ENCODE measurements at regions not wholly inside any gene's neighbourhood (a gene's known extent, or its start where the extent isn't known, plus 50 kb on each side); places are given as distances from the start of the nearest gene placed in this dataset.
"Not testable (repeated sequence)": the region's sequence is repeated elsewhere in the genome, so short reads cannot be mapped to it uniquely, and the experiment has no call there.

- no CpG with 5 or more reads among the region's 4 CpGs for WGBS (ENCODE audit: insufficient coverage)
- Mint-ChIP-seq H3K27ac (no peak overlapping the region), H3K4me1 (no peaks in the 10 kb centered on the region), H3K9me3 (ENCODE audit: insufficient read depth) (no peaks in the 10 kb centered on the region), H3K27me3 (no peaks in the 10 kb centered on the region), H3K4me3 (no peak overlapping the region)
- H3K36me3 ChIP-seq (replicated peaks in 1 of 2; ENCODE audit: control extremely low read depth in 1 of 2, control insufficient read depth in 1 of 2, extremely low read depth in 1 of 2, insufficient read depth in 2 of 2, low read length in 1 of 2) = no peaks in the 10 kb centered on the region
- intact Hi-C loops (cut with micrococcal nuclease) = no loop called here
- no peaks in the 10 kb centered on the region for H3K79me2 ChIP-seq (ENCODE audit: control insufficient read depth, insufficient read depth, low read length)
- H3K27ac ChIP-seq (ENCODE audit: low read length in 2 of 2) = no peak overlapping the region
- no peak overlapping the region for H2AFZ ChIP-seq (ENCODE audit: insufficient read depth, low read depth, low read length, poor library complexity, severe bottlenecking)
- H3K4me3 ChIP-seq (ENCODE audit: control extremely low read depth in 1 of 5, extremely low read depth in 1 of 5, insufficient read depth in 1 of 5, low read depth in 2 of 5, low read length in 4 of 5) = no peak overlapping the region
- DNase-seq = no peak
- ATAC-seq (ENCODE audit: low read depth) = no peak
- POLR2A ChIA-PET = no interaction called here
- H3K4me2 ChIP-seq (replicated peaks; ENCODE audit: low read depth, low read length, poor library complexity, severe bottlenecking) = no peak overlapping the region
- no peaks in the 10 kb centered on the region for H4K20me1 ChIP-seq (ENCODE audit: control insufficient read depth, insufficient read depth, low read length, poor library complexity, severe bottlenecking)
- no peak overlapping the region for H3K9ac ChIP-seq (ENCODE audit: low read length)
- TF ChIP-seq, protein P1, sequence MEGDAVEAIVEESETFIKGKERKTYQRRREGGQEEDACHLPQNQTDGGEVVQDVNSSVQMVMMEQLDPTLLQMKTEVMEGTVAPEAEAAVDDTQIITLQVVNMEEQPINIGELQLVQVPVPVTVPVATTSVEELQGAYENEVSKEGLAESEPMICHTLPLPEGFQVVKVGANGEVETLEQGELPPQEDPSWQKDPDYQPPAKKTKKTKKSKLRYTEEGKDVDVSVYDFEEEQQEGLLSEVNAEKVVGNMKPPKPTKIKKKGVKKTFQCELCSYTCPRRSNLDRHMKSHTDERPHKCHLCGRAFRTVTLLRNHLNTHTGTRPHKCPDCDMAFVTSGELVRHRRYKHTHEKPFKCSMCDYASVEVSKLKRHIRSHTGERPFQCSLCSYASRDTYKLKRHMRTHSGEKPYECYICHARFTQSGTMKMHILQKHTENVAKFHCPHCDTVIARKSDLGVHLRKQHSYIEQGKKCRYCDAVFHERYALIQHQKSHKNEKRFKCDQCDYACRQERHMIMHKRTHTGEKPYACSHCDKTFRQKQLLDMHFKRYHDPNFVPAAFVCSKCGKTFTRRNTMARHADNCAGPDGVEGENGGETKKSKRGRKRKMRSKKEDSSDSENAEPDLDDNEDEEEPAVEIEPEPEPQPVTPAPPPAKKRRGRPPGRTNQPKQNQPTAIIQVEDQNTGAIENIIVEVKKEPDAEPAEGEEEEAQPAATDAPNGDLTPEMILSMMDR (IDR thresholded peaks at IDR 0.05) = no peak
- no peak for TF ChIP-seq EZH2 (IDR thresholded peaks at IDR 0.05; ENCODE audit: borderline replicate concordance, insufficient read depth, low read depth, low read length, poor library complexity, severe bottlenecking)
- no peaks in the 10 kb centered on the region for H3K27me3 ChIP-seq (replicated peaks in 1 of 4; ENCODE audit: control extremely low read depth in 1 of 4, control insufficient read depth in 3 of 4, insufficient read depth in 4 of 4, low read length in 3 of 4)
- peaks cover 0 to 4% (median 0%) of the 10 kb centered on the region in 3 donors for H3K9me3 ChIP-seq (ENCODE audit: control extremely low read depth in 1 of 3, control insufficient read depth in 2 of 3, insufficient read depth in 1 of 3, low read length in 2 of 3)
- no peaks in the 10 kb centered on the region for H3K4me1 ChIP-seq (ENCODE audit: control insufficient read depth in 2 of 2, insufficient read depth in 2 of 2, low read length in 2 of 2)
- CTCF ChIA-PET = no interaction called here
These were observed 129.3 kb upstream of the PHYHIPL start for GRCh38 chr10:59047180-59047579.

GRCh38 chr10:59047957-59048618 is 128.4 kb upstream of the PHYHIPL start:
- Histone ChIP-seq H3K9me3 (ENCODE audit: control extremely low read depth in 1 of 3, control insufficient read depth in 2 of 3, insufficient read depth in 1 of 3, low read length in 2 of 3) (peaks cover 0 to 3% (median 0%) of the 10 kb centered on the region in 3 donors), H3K4me3 (ENCODE audit: control extremely low read depth in 1 of 5, extremely low read depth in 1 of 5, insufficient read depth in 1 of 5, low read depth in 2 of 5, low read length in 4 of 5) (no peak overlapping the region), H3K36me3 (replicated peaks in 1 of 2; ENCODE audit: control extremely low read depth in 1 of 2, control insufficient read depth in 1 of 2, extremely low read depth in 1 of 2, insufficient read depth in 2 of 2, low read length in 1 of 2) (no peaks in the 10 kb centered on the region), H3K9ac (ENCODE audit: low read length) (no peak overlapping the region), H4K20me1 (ENCODE audit: control insufficient read depth, insufficient read depth, low read length, poor library complexity, severe bottlenecking) (no peaks in the 10 kb centered on the region), H3K4me2 (replicated peaks; ENCODE audit: low read depth, low read length, poor library complexity, severe bottlenecking) (no peak overlapping the region), H3K79me2 (ENCODE audit: control insufficient read depth, insufficient read depth, low read length) (no peaks in the 10 kb centered on the region), H2AFZ (ENCODE audit: insufficient read depth, low read depth, low read length, poor library complexity, severe bottlenecking) (no peak overlapping the region), H3K27me3 (replicated peaks in 1 of 4; ENCODE audit: control extremely low read depth in 1 of 4, control insufficient read depth in 3 of 4, insufficient read depth in 4 of 4, low read length in 3 of 4) (no peaks in the 10 kb centered on the region), H3K4me1 (ENCODE audit: control insufficient read depth in 2 of 2, insufficient read depth in 2 of 2, low read length in 2 of 2) (no peaks in the 10 kb centered on the region), H3K27ac (ENCODE audit: low read length in 2 of 2) (no peak overlapping the region)
- ATAC-seq (ENCODE audit: low read depth) (no peak), DNase-seq (no peak)
- ChIA-PET CTCF (no interaction called here), POLR2A (no interaction called here)
- Mint-ChIP-seq H3K27ac (no peak overlapping the region), H3K27me3 (no peaks in the 10 kb centered on the region), H3K9me3 (ENCODE audit: insufficient read depth) (no peaks in the 10 kb centered on the region), H3K4me1 (no peaks in the 10 kb centered on the region), H3K4me3 (no peak overlapping the region)
- intact Hi-C loops (cut with micrococcal nuclease) = no loop called here
- WGBS (ENCODE audit: insufficient coverage) = no CpG with 5 or more reads among the region's 5 CpGs
- TF ChIP-seq EZH2 (IDR thresholded peaks at IDR 0.05; ENCODE audit: borderline replicate concordance, insufficient read depth, low read depth, low read length, poor library complexity, severe bottlenecking) = no peak
- TF ChIP-seq, protein P1 (IDR thresholded peaks at IDR 0.05) = no peak

DNA sequence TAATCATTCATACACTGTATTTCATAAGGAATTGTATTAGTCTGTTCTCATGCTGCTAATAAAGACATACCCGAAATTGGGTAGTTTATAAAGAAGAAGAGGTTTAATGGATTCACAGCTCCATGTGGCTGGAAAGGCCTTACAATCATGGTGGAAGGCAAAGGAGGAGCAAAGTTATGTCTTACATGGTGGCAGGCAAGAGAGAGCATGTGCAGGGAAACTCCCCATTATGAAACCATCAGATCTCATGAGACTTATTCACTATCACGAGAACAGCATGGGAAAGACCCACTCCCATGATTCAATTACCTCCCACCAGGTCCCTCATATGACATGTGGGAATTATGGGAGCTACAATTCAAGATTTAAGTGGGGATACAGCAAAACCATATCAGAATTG is 122.9 kb upstream of the PHYHIPL start:
- H3K27me3 ChIP-seq (replicated peaks in 1 of 4; ENCODE audit: control extremely low read depth in 1 of 4, control insufficient read depth in 3 of 4, insufficient read depth in 4 of 4, low read length in 3 of 4); H3K9ac ChIP-seq (ENCODE audit: low read length); H3K27me3 Mint-ChIP-seq; H3K36me3 ChIP-seq (replicated peaks in 1 of 2; ENCODE audit: control extremely low read depth in 1 of 2, control insufficient read depth in 1 of 2, extremely low read depth in 1 of 2, insufficient read depth in 2 of 2, low read length in 1 of 2); H3K4me3 ChIP-seq (ENCODE audit: control extremely low read depth in 1 of 5, extremely low read depth in 1 of 5, insufficient read depth in 1 of 5, low read depth in 2 of 5, low read length in 4 of 5); CTCF ChIA-PET; H3K4me3 Mint-ChIP-seq; H3K27ac Mint-ChIP-seq; H3K9me3 ChIP-seq (ENCODE audit: control extremely low read depth in 1 of 3, control insufficient read depth in 2 of 3, insufficient read depth in 1 of 3, low read length in 2 of 3); H3K4me1 ChIP-seq (ENCODE audit: control insufficient read depth in 2 of 2, insufficient read depth in 2 of 2, low read length in 2 of 2); H2AFZ ChIP-seq (ENCODE audit: insufficient read depth, low read depth, low read length, poor library complexity, severe bottlenecking); H3K4me1 Mint-ChIP-seq; H4K20me1 ChIP-seq (ENCODE audit: control insufficient read depth, insufficient read depth, low read length, poor library complexity, severe bottlenecking); H3K9me3 Mint-ChIP-seq (ENCODE audit: insufficient read depth); H3K79me2 ChIP-seq (ENCODE audit: control insufficient read depth, insufficient read depth, low read length); DNase-seq; POLR2A ChIA-PET; intact Hi-C loops (cut with micrococcal nuclease); ATAC-seq (ENCODE audit: low read depth); H3K4me2 ChIP-seq (replicated peaks; ENCODE audit: low read depth, low read length, poor library complexity, severe bottlenecking); H3K27ac ChIP-seq (ENCODE audit: low read length in 2 of 2): not testable (repeated sequence)
- WGBS (ENCODE audit: insufficient coverage) = no CpG with 5 or more reads among the region's 2 CpGs

Data from B cell (primary cell).